ENCODE measurements at regions not wholly inside any gene's neighbourhood (a gene's known extent, or its start where the extent isn't known, plus 50 kb on each side); places are given as distances from the start of the nearest gene placed in this dataset.

- DNase-seq (ENCODE audit: low spot score) = no peak
These were observed 315.8 kb downstream of the SH3GL2 start for GRCh38 chr9:17894501-17895160.

GRCh38 chr9:17900606-17901005, 321.7 kb downstream of the SH3GL2 start:
- no peak for DNase-seq (ENCODE audit: low spot score)

GRCh38 chr9:17905366-17905765, 326.5 kb downstream of the SH3GL2 start:
- DNase-seq (ENCODE audit: low spot score) = no peak

- DNase-seq (ENCODE audit: low spot score) = peak; percentile 48
These were observed 326.9 kb downstream of the SH3GL2 start for GRCh38 chr9:17905781-17906175.

GRCh38 chr9:17906176-17906840, 327.4 kb downstream of the SH3GL2 start:
- peak; percentile 78 for DNase-seq (ENCODE audit: low spot score)

- no peak for DNase-seq (ENCODE audit: low spot score)
These were observed 328.2 kb downstream of the SH3GL2 start for GRCh38 chr9:17906841-17907778.

- no peak for DNase-seq (ENCODE audit: low spot score)
These were observed 329.1 kb downstream of the SH3GL2 start for GRCh38 chr9:17907779-17908508.

GRCh38 chr9:17926246-17926645, 347.4 kb downstream of the SH3GL2 start:
- no peak for DNase-seq (ENCODE audit: low spot score)

- no peak for DNase-seq (ENCODE audit: low spot score)
These were observed 348.8 kb downstream of the SH3GL2 start for GRCh38 chr9:17927616-17928015.

- DNase-seq (ENCODE audit: low spot score) = no peak
These were observed 349.4 kb downstream of the SH3GL2 start for GRCh38 chr9:17928228-17928627.

GRCh38 chr9:17928768-17929167, 349.9 kb downstream of the SH3GL2 start:
- DNase-seq (ENCODE audit: low spot score) = no peak

GRCh38 chr9:17929506-17929905, 350.6 kb downstream of the SH3GL2 start:
- DNase-seq (ENCODE audit: low spot score) = no peak

- no peak for DNase-seq (ENCODE audit: low spot score)
These were observed 351.2 kb downstream of the SH3GL2 start for GRCh38 chr9:17930071-17930470.

- no peak for DNase-seq (ENCODE audit: low spot score)
These were observed 357.5 kb downstream of the SH3GL2 start for GRCh38 chr9:17936365-17936764.

- DNase-seq (ENCODE audit: low spot score) = no peak
These were observed 359.3 kb downstream of the SH3GL2 start for GRCh38 chr9:17938035-17938655.

GRCh38 chr9:17942498-17942897, 363.6 kb downstream of the SH3GL2 start:
- DNase-seq (ENCODE audit: low spot score) = no peak

- no peak for DNase-seq (ENCODE audit: low spot score)
These were observed 376.5 kb downstream of the SH3GL2 start for GRCh38 chr9:17955409-17955808.

- DNase-seq (ENCODE audit: low spot score) = no peak
These were observed 379.5 kb downstream of the SH3GL2 start for GRCh38 chr9:17958363-17958762.

- no peak for DNase-seq (ENCODE audit: low spot score)
These were observed 383.9 kb downstream of the SH3GL2 start for GRCh38 chr9:17962747-17963146.

- DNase-seq (ENCODE audit: low spot score) = no peak
These were observed 384.6 kb downstream of the SH3GL2 start for GRCh38 chr9:17963498-17963897.

- DNase-seq (ENCODE audit: low spot score) = no peak
These were observed 388.9 kb downstream of the SH3GL2 start for GRCh38 chr9:17967731-17968130.

- DNase-seq (ENCODE audit: low spot score) = no peak
These were observed 390.4 kb downstream of the SH3GL2 start for GRCh38 chr9:17969232-17969631.

Measured in ecto neural progenitor cell (in vitro differentiated cells).